Urothelium cell line (cell line): ENCODE measurements at regions not wholly inside any gene's neighbourhood (a gene's known extent, or its start where the extent isn't known, plus 50 kb on each side); places are given as distances from the start of the nearest gene placed in this dataset.
"Not testable (repeated sequence)": the region's sequence is repeated elsewhere in the genome, so short reads cannot be mapped to it uniquely, and the experiment has no call there.

Experiments
- DNase-seq: peaks from one replicate; pipeline ENCODE4 v3.0.0; 2011; ENCODE audit warnings: low spot score, mixed read lengths
- FAIRE-seq: peaks from 2 replicates; lab custom pipeline; 2011; peaks lifted over from hg19 to GRCh38; lab: Jason Lieb, UNC

DNA sequence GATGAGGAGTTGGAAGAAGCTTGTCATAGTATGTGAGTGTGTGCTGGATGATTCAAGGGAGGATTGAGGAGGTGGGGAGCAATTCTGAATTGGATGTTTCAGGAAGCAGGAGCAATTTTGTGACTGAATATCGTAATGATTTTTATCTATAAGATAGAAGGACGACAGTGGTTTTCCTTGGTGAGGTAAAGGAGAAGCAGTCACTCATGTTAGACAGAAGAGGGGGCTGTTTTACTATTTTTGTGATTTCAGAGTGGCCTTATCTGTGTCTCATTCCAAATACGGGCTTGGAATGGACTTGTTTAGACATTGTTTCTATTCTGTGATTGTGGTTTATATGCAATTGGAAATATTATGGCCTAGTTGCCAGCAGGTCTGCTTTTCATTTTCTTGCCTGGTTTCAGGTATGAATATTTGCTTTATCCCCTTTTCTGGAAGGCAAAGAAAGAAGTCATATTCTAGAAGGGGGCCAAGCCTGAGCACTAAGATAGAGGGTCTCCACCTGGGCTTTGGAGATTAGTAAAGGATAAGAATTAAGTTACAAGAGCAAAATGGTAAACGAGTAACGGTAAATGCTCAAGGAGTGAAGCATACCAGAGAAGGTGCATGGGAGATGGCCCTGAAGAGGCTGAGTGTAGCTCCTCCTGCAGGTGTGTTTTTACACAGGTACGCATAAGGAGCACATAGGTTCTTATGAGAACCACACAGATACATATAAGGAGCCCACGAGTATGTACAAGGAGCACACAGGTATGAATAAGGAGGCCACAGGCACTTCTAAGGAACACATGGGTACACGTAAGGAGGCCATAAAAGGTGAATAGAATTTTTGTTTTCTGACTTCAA is 124.6 kb upstream of the KCNAB1 start:
- DNase-seq (peak; percentile 41), FAIRE-seq (no peak)

GRCh38 chr3:155996882-155997281 is 123.5 kb upstream of the KCNAB1 start:
- no peak for DNase-seq
- FAIRE-seq, result no peak

DNA sequence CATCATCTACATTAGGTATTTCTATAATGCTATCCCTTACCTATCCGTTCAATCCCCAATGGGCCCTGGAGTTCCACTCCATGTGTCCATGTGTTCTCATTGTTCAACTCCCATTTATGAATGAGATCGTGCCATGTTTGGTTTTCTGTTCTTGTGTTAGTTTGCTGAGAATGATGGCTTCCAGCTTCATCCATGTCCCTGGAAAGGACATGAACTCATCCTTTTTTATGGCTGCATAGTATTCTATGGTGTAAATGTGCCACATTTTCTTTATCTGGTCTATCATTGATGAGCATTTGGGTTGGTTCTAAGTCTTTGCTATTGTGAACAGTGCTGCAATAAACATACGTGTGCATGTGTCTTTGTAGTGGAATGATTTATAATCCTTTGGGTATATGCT is 122.2 kb upstream of the KCNAB1 start:
- FAIRE-seq, DNase-seq: not testable (repeated sequence)

GRCh38 chr3:156005736-156006135 is 114.6 kb upstream of the KCNAB1 start:
- no peak for DNase-seq
- no peak for FAIRE-seq

GRCh38 chr3:156010829-156011228 is 109.5 kb upstream of the KCNAB1 start:
- peak; percentile 14 for DNase-seq
- no peak for FAIRE-seq

DNA sequence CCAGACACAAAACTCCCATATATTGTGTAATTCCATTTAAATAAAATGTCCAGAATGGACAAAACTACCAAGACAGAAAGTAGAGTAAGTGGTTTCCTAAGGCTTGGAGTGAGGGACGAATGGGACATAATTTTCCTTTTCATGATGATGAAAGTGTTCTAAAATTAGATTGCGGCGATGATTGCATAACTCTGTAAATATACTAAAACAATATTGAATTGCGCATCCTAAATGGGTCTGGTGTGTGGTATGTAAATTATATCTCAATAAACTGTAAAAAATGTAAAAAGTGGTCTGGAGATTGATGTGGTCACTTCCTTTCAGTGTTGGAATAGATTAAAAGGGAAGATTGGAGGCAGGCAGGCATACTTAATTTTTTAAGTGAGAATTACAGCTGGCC is 105.9 kb upstream of the KCNAB1 start:
- no peak for DNase-seq

GRCh38 chr3:156016902-156017301 is 103.5 kb upstream of the KCNAB1 start:
- DNase-seq, result no peak
- no peak for FAIRE-seq

More for the DNA sequence above, 105.9 kb upstream of the KCNAB1 start:
- FAIRE-seq, result no peak

DNA sequence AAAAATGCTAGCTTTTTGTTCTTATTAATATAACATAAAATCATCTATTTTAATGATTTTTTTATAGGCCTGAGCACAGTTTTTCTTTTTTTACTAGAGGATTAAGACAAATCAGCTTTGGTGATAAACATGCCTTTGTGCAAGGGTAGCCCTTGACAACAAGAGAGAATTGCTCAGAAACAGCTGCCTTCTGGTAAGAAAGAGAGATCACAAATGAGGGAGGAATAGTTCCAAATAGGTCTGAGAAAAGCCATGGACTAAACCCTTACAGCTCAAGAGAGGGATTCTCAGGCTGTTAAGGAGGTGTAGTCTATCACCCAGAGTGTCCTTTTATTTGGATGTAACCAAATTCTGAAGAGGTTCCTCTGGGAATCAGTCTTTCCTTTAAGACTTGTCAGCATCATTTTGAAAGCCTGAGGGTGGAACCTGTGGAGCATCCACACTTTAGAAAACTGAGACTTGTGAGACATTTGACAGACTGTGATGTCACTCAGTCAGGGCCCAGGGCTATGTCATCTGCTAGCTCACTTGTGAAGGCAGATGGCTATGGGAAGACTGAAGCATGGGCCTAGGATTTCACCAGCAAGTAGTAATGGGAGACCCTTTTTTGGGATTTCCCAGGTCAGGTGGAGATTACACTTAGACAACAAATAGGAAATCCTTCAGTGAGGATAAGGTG is 102.9 kb upstream of the KCNAB1 start:
- DNase-seq, result no peak
- no peak for FAIRE-seq

GRCh38 chr3:156024904-156025533 is 95.4 kb upstream of the KCNAB1 start:
- DNase-seq (peak; percentile 21), FAIRE-seq (no peak)

DNA sequence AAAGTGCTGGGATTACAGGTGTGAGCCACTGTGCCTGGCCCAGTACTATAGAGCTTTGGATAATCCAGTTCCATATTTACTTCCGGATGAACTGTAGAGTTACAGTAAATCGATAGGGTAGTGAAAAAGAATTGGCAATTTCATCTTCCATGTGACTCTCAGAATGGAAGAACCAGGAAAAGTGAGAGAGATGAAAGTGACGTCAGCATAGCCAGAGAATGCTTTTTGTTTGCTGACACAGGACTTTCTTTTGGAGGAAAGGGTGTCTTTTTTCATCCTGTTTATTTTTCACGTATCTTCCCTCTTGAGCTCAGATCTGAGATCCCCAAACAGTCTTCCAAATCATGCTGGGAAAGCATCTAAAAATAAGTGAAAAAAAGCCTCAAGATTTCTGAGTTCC is 91.2 kb upstream of the KCNAB1 start:
- DNase-seq (no peak), FAIRE-seq (no peak)

- FAIRE-seq (no peak), DNase-seq (no peak)
Observed at GRCh38 chr3:156030723-156031122, 89.7 kb upstream of the KCNAB1 start.

- DNase-seq, result no peak
- no peak for FAIRE-seq
Observed at GRCh38 chr3:156033428-156033827, 87.0 kb upstream of the KCNAB1 start.

DNA sequence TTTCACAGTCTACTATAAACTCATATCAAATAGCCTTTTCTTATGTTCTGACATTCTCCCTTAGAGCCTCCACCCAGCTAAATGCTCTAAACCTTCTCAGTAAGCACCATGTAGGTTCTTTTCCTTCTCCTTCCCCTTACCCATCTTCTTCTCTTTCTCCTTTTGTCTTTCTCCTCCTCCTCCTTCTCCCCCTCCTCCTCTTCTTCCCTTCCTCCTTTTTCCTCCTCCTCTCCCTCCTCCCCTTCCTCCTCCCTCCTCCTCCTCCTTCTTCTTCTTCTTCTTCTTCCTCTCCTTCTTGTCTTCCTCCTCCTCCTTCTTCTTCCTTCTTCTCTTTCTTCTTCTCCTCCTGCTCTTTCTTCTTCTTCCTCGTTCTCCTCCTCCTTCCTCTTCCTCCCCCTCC is 85.2 kb upstream of the KCNAB1 start:
- no peak for DNase-seq
- FAIRE-seq, result no peak

DNA sequence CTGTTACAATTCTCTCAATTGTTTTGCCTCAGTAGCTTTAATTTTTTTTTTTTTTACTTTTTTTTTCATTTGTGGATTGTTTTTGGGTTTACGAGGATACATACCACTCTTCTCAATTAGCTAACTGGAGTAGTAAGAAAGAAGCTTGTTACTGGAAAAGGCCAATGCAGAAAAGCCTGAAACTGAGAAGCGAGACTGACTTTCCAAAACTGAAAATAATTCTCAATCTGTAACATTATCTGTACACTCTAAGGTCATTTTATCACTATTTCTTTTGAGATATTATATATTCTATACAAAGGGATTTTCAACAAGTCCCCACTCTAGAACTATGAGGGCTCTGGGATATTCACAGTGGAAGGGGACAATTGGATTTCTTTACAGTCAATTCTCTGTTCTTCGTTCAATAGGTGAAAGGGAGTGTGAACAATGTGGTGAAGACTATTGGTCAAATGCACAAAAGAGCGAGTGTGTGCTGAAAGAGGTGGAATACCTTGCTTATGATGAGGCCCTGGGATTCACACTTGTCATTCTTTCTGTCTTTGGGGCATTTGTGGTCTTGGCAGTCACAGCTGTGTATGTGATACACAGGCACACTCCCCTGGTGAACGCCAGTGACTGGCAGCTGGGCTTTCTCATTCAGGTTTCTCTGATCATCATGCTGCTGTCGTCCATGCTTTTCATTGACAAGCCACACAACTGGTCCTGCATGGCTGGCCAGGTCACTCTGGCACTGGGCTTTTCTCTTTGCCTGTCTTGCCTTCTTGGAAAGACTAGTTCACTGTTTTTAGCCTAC is 83.9 kb upstream of the KCNAB1 start:
- no peak for FAIRE-seq

DNA sequence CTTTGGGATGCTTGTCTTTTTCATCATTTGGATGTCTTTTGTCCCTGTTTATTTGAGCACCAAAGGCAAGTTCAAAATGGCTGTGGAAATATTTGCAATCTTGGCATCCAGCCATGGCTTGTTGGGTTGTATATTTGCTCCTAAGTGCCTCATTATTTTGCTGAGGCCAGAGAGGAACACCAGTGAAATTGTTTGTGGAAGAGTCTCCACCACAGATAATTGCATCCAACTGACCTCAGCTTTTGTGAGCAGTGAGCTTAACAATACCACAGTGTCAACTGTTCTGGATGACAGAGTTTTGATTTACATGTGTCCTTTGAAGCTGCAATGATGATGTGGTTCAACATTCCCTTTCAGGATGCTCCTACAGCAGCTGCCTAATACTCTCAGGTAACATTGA is 83.0 kb upstream of the KCNAB1 start:
- FAIRE-seq (no peak), DNase-seq (no peak)

More for the DNA sequence above, 83.9 kb upstream of the KCNAB1 start:
- DNase-seq, result no peak

DNA sequence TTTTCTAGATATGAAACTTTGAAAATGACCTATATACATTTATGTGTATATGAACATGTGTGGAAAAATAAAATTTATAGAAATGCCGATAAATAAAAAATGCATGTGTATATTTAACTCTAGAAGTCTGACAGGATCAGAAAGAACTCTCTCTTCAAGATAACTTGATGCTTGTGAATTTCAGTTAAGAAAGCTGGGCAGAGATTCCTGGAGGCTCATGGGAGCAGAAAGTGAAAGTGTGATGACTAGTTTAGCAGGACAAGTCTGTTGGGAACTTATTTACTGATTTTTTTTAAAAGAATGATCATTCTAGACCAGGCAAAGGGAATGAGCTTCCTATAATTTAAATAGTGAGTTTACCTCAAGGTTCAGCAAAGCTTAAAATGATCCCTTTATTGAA is 81.5 kb upstream of the KCNAB1 start:
- DNase-seq (no peak), FAIRE-seq (no peak)

DNA sequence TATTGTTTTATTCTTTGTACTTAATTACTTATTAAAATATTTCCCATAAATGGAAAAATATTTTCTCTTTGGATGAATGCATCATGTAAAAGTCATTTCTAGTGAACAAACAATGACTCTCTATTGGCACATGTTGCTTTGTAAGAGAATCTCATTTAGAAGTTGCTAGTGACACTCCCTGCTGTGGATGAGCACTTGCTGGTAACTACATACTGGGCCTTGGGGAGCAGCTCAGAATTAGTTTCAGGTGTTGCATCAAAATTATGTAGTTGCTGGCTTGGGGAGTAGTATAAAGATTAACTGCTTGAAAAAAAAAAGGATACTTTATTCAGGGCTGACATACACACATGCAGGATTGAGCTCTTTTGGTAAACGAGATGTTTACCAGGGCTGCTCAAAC is 80.3 kb upstream of the KCNAB1 start:
- no peak for FAIRE-seq
- DNase-seq, result no peak

GRCh38 chr3:156041216-156041841 is 79.0 kb upstream of the KCNAB1 start:
- not testable (repeated sequence) for DNase-seq

DNA sequence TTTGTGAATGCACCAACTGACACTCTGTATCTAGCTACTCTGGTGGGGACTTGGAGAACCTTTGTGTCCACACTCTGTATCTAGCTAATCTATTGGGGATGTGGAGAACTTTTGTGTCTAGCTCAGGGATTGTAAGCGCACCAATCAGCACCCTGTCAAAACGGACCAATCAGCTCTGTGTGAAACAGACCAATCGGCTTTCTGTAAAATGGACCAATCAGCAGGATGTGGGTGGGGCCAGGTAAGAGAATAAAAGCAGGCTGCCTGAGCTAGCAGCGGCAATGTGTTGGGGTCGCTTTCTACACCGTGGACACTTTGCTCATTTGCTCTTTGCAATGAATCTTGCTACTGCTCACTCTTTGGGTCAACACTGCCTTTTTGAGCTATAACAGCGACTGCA is 78.5 kb upstream of the KCNAB1 start:
- DNase-seq, FAIRE-seq: not testable (repeated sequence)

More at GRCh38 chr3:156041216-156041841, 79.0 kb upstream of the KCNAB1 start:
- not testable (repeated sequence) for FAIRE-seq
